Mesenchymal stem cell (in vitro differentiated cells and primary cell): ENCODE measurements at regions not wholly inside any gene's neighbourhood (a gene's known extent, or its start where the extent isn't known, plus 50 kb on each side); places are given as distances from the start of the nearest gene placed in this dataset.
"Not testable (repeated sequence)": the region's sequence is repeated elsewhere in the genome, so short reads cannot be mapped to it uniquely, and the experiment has no call there.

ENCODE experiments used
- DNase-seq: peaks from one replicate; pipeline ENCODE4 v3.0.0-alpha.2; 2013
- H2AFZ ChIP-seq: one replicate; pipeline ENCODE4 v1.6.1; 2013; ENCODE audit warnings: low read depth, mild to moderate bottlenecking, control low read depth, inconsistent platforms, low read length, moderate library complexity
- H2AK5ac ChIP-seq: 2 replicates; pipeline ENCODE4 v1.6.1; 2013; ENCODE audit warnings: low read length, moderate library complexity, mild to moderate bottlenecking, inconsistent platforms; ENCODE audit not compliant: severe bottlenecking
- H2BK120ac ChIP-seq: one replicate; pipeline ENCODE4 v1.6.1; 2013; ENCODE audit warnings: low read depth, mild to moderate bottlenecking, inconsistent platforms, low read length, moderate library complexity
- H2BK12ac ChIP-seq, 2 experiments: one replicate each; pipeline ENCODE4 v1.6.1; 2013; ENCODE audit warnings: inconsistent platforms in 2 of 2, low read length in 2 of 2, mild to moderate bottlenecking in 2 of 2, moderate library complexity in 2 of 2, control low read depth in 1 of 2
- H2BK15ac ChIP-seq: one replicate; pipeline ENCODE4 v1.6.1; 2013; ENCODE audit warnings: mild to moderate bottlenecking, low read depth, inconsistent platforms; ENCODE audit not compliant: poor library complexity, severe bottlenecking
- H2BK5ac ChIP-seq: 2 replicates; pipeline ENCODE4 v1.6.1; 2013; ENCODE audit warnings: low read depth, mild to moderate bottlenecking, low read length, control low read depth, inconsistent platforms; ENCODE audit not compliant: poor library complexity, severe bottlenecking
- H3K14ac ChIP-seq, 2 experiments: one replicate each; pipeline ENCODE4 v1.6.1; 2013; ENCODE audit warnings: inconsistent platforms in 2 of 2, low read length in 2 of 2, control low read depth in 1 of 2, mild to moderate bottlenecking in 1 of 2, moderate library complexity in 1 of 2
- H3K18ac ChIP-seq, 2 experiments: one replicate each; pipeline ENCODE4 v1.6.1; 2013; ENCODE audit warnings: inconsistent platforms in 2 of 2, low read length in 2 of 2, control low read depth in 1 of 2, low read depth in 1 of 2, mild to moderate bottlenecking in 1 of 2
- H3K23ac ChIP-seq, 2 experiments: one replicate each; pipeline ENCODE4 v1.6.1; 2013; ENCODE audit warnings: inconsistent platforms in 2 of 2, low read length in 2 of 2, mild to moderate bottlenecking in 2 of 2, moderate library complexity in 2 of 2, control low read depth in 1 of 2
- H3K27ac ChIP-seq: 2 replicates; pipeline ENCODE4 v1.5.1; 2013; ENCODE audit warnings: mild to moderate bottlenecking, moderate library complexity, low read length, control low read depth, inconsistent platforms; ENCODE audit not compliant: poor library complexity, severe bottlenecking
- H3K27me3 ChIP-seq, 2 experiments: 2 replicates each; pipeline versions ENCODE4 v1.6.1 to v1.7.0; 2013; ENCODE audit warnings: low read length in 2 of 2, mild to moderate bottlenecking in 2 of 2, moderate library complexity in 2 of 2, control low read depth in 1 of 2, inconsistent platforms in 1 of 2; ENCODE audit not compliant: control insufficient read depth in 1 of 2, insufficient read depth in 1 of 2
- H3K36me3 ChIP-seq, 2 experiments: 2 replicates each; pipeline versions ENCODE4 v1.6.1 to v1.7.0; 2013; ENCODE audit warnings: low read length in 2 of 2, control low read depth in 1 of 2, inconsistent platforms in 1 of 2, low read depth in 1 of 2, mild to moderate bottlenecking in 1 of 2; ENCODE audit not compliant: insufficient read depth in 2 of 2, control insufficient read depth in 1 of 2
- H3K4ac ChIP-seq, 2 experiments: one replicate each; pipeline ENCODE4 v1.6.1; 2013; ENCODE audit warnings: inconsistent platforms in 2 of 2, low read length in 2 of 2, mild to moderate bottlenecking in 2 of 2, moderate library complexity in 2 of 2, control low read depth in 1 of 2, low read depth in 1 of 2
- H3K4me1 ChIP-seq: 2 replicates; pipeline ENCODE4 v1.6.1; 2013; ENCODE audit warnings: low read depth, low read length, control low read depth; ENCODE audit not compliant: control insufficient read depth, insufficient read depth
- H3K4me2 ChIP-seq: 2 replicates; pipeline ENCODE4 v1.6.1; 2013; ENCODE audit warnings: low read length, mild to moderate bottlenecking, inconsistent platforms; ENCODE audit not compliant: poor library complexity, severe bottlenecking
- H3K4me3 ChIP-seq, 2 experiments: 2 replicates each; pipeline versions ENCODE4 v1.5.1 to v1.7.0; 2013; ENCODE audit warnings: low read length in 2 of 2, mild to moderate bottlenecking in 2 of 2, control low read depth in 1 of 2, low read depth in 1 of 2; ENCODE audit not compliant: insufficient read depth in 1 of 2
- H3K79me1 ChIP-seq: replicated peaks from 2 replicates; pipeline ENCODE4 v1.6.1; 2013; ENCODE audit warnings: mild to moderate bottlenecking, control low read depth, low read length, inconsistent platforms; ENCODE audit not compliant: poor library complexity, severe bottlenecking
- H3K9ac ChIP-seq: 2 replicates; pipeline ENCODE4 v1.7.0; 2013; ENCODE audit warnings: mild to moderate bottlenecking, low read length, moderate library complexity
- H3K9me3 ChIP-seq: 2 replicates; pipeline ENCODE4 v1.7.0; 2013; ENCODE audit warnings: mild to moderate bottlenecking, low read length; ENCODE audit not compliant: control insufficient read depth
- H4K8ac ChIP-seq: one replicate; pipeline ENCODE4 v1.6.1; 2013; ENCODE audit warnings: inconsistent platforms, mild to moderate bottlenecking, low read length, moderate library complexity
- H4K91ac ChIP-seq: one replicate; pipeline ENCODE4 v1.6.1; 2013; ENCODE audit warnings: mild to moderate bottlenecking, low read length, inconsistent platforms
- WGBS: methylation state at CpG from one replicate; pipeline ENCODE4 v1.1.7; 2013; ENCODE audit warnings: mixed read lengths; 5-methylcytosine and 5-hydroxymethylcytosine counted together

- not testable (repeated sequence) for H2BK5ac ChIP-seq, H3K27ac ChIP-seq, H3K36me3 ChIP-seq, H4K91ac ChIP-seq, H2BK12ac ChIP-seq, H2AFZ ChIP-seq, H3K9me3 ChIP-seq, H4K8ac ChIP-seq, H3K27me3 ChIP-seq, H3K4me1 ChIP-seq, H3K4me2 ChIP-seq, H3K9ac ChIP-seq, H2BK15ac ChIP-seq, H2AK5ac ChIP-seq, H3K23ac ChIP-seq, H3K14ac ChIP-seq, H3K18ac ChIP-seq, H3K4ac ChIP-seq, H3K4me3 ChIP-seq, DNase-seq, H3K79me1 ChIP-seq, H2BK120ac ChIP-seq
- WGBS, result 88% methylated on average over 27 of the region's 32 CpGs
These were observed 78.4 kb downstream of the TMEM121 start for GRCh38 chr14:105604531-105605463.

- H3K27ac ChIP-seq, result no peak overlapping the region
- no peak overlapping the region for H3K9ac ChIP-seq
- H3K4ac ChIP-seq, result no peak overlapping the region
- 79% methylated on average over 24 of the region's 24 CpGs for WGBS
- no peak overlapping the region for H3K18ac ChIP-seq
- no peaks in the 10 kb centered on the region for H3K79me1 ChIP-seq
- no peak for DNase-seq
- H2AFZ ChIP-seq, result no peak overlapping the region
- H3K9me3 ChIP-seq, result no peaks in the 10 kb centered on the region
- no peak overlapping the region for H2BK120ac ChIP-seq
- H3K4me2 ChIP-seq, result no peak overlapping the region
- H3K4me1 ChIP-seq, result peaks cover 2% of the 10 kb centered on the region
- H2AK5ac ChIP-seq, result no peak overlapping the region
- H3K4me3 ChIP-seq, result no peak overlapping the region
- no peaks in the 10 kb centered on the region for H3K27me3 ChIP-seq
- no peak overlapping the region for H4K91ac ChIP-seq
- no peak overlapping the region for H2BK15ac ChIP-seq
- no peak overlapping the region for H2BK12ac ChIP-seq
- no peak overlapping the region for H3K14ac ChIP-seq
- no peaks in the 10 kb centered on the region for H3K36me3 ChIP-seq
- no peak overlapping the region for H4K8ac ChIP-seq
- H2BK5ac ChIP-seq, result no peak overlapping the region
- H3K23ac ChIP-seq, result no peak overlapping the region
These were observed 79.3 kb downstream of the TMEM121 start for GRCh38 chr14:105605464-105606304.

GRCh38 chr14:105606305-105606975, 80.1 kb downstream of the TMEM121 start:
- H3K4me3 ChIP-seq, H4K91ac ChIP-seq, DNase-seq, H3K9ac ChIP-seq, H3K18ac ChIP-seq, H3K79me1 ChIP-seq, H3K36me3 ChIP-seq, H3K4me2 ChIP-seq, H2BK120ac ChIP-seq, H3K4ac ChIP-seq, H3K27ac ChIP-seq, H2AK5ac ChIP-seq, H2AFZ ChIP-seq, H2BK5ac ChIP-seq, H3K9me3 ChIP-seq, H4K8ac ChIP-seq, H3K14ac ChIP-seq, H3K4me1 ChIP-seq, H3K27me3 ChIP-seq, H2BK15ac ChIP-seq, H3K23ac ChIP-seq, H2BK12ac ChIP-seq: not testable (repeated sequence)
- 80% methylated on average over 9 of the region's 15 CpGs for WGBS

GRCh38 chr14:105607025-105607424, 80.6 kb downstream of the TMEM121 start:
- H2AK5ac ChIP-seq, H3K18ac ChIP-seq, H2BK12ac ChIP-seq, H3K14ac ChIP-seq, H3K4ac ChIP-seq, DNase-seq, H3K4me2 ChIP-seq, H3K9me3 ChIP-seq, H3K79me1 ChIP-seq, H3K4me3 ChIP-seq, H3K23ac ChIP-seq, H3K4me1 ChIP-seq, H2BK120ac ChIP-seq, H4K91ac ChIP-seq, H3K27ac ChIP-seq, H2AFZ ChIP-seq, H2BK5ac ChIP-seq, H3K9ac ChIP-seq, H3K36me3 ChIP-seq, H4K8ac ChIP-seq, H3K27me3 ChIP-seq, H2BK15ac ChIP-seq: not testable (repeated sequence)
- 87% methylated on average over 7 of the region's 16 CpGs for WGBS
